Upper lobe of left lung (tissue), 6 donors: ENCODE measurements at regions not wholly inside any gene's neighbourhood (a gene's known extent, or its start where the extent isn't known, plus 50 kb on each side); places are given as distances from the start of the nearest gene placed in this dataset.

ENCODE experiments used
- ATAC-seq, 2 donors: fragments of 200-7000 bp; cut with Tn5 transposase; one replicate each; pipeline ENCODE4 v1.9.1; 2022; ENCODE audit warnings: mild to moderate bottlenecking in 2 of 2, moderate library complexity in 2 of 2; ENCODE audit not compliant: low FRiP score in 2 of 2
- DNase-seq, 2 donors: peaks; one replicate each; pipeline ENCODE4 v3.0.0-alpha.2; 2019 to 2020
- H3K27ac ChIP-seq, 4 donors: fragments of 200-600 bp; sonication (generic); one replicate each; pipeline ENCODE4 v1.5.1; 2016 to 2019
- H3K27me3 ChIP-seq, 4 donors: fragments of 200-600 bp; sonication (generic); one replicate each; pipeline ENCODE4 v1.5.1; 2017 to 2019
- H3K36me3 ChIP-seq, 4 donors: fragments of 200-600 bp; sonication (generic); one replicate each; pipeline ENCODE4 v1.5.1; 2016 to 2019
- H3K4me1 ChIP-seq, 4 donors: fragments of 200-600 bp; sonication (generic); one replicate each; pipeline ENCODE4 v1.5.1; 2018 to 2019
- H3K4me3 ChIP-seq, 4 donors: fragments of 200-600 bp; sonication (generic); one replicate each; pipeline ENCODE4 v1.5.1; 2017 to 2019; ENCODE audit warnings: mild to moderate bottlenecking in 2 of 4, moderate library complexity in 1 of 4
- H3K9me3 ChIP-seq, 4 donors: fragments of 200-600 bp; sonication (generic); one replicate each; pipeline ENCODE4 v1.5.1; 2018 to 2019
- CTCF ChIP-seq, 6 experiments: fragments of 450-650 bp in 4 of 6; fragments of 200-600 bp in 2 of 6; sonication (generic) in 2 of 6; IDR thresholded peaks; one replicate each; pipeline ENCODE4 v1.5.1; 2016 to 2019; ENCODE audit warnings: antibody characterized with exemption in 6 of 6
- EP300 ChIP-seq, 4 donors: sonication (generic); formaldehyde crosslinking; IDR thresholded peaks; one replicate each; pipeline ENCODE4 v1.5.1; 2017; ENCODE audit warnings: antibody characterized with exemption in 4 of 4, control low read depth in 2 of 4
- POLR2A ChIP-seq, 4 donors: fragments of 450-650 bp; IDR thresholded peaks; one replicate each; pipeline ENCODE4 v1.5.1; 2016 to 2017; ENCODE audit warnings: antibody characterized with exemption in 4 of 4, mild to moderate bottlenecking in 2 of 4
- POLR2AphosphoS5 ChIP-seq, 2 donors: sonication (generic); formaldehyde crosslinking; IDR thresholded peaks; one replicate each; pipeline ENCODE4 v1.5.1; 2017; ENCODE audit warnings: antibody characterized with exemption in 2 of 2
- WGBS, 2 donors: methylation state at CpG; one replicate each; pipeline ENCODE4 v1.1.5; 2017 to 2018; 5-methylcytosine and 5-hydroxymethylcytosine counted together
- donor health status: DM: no; HTN: no; CAD: no; lungs with moderate emphysema.
- donor health status: DM: no; HTN: yes; CAD: no; lungs with severe emphysema.

DNA sequence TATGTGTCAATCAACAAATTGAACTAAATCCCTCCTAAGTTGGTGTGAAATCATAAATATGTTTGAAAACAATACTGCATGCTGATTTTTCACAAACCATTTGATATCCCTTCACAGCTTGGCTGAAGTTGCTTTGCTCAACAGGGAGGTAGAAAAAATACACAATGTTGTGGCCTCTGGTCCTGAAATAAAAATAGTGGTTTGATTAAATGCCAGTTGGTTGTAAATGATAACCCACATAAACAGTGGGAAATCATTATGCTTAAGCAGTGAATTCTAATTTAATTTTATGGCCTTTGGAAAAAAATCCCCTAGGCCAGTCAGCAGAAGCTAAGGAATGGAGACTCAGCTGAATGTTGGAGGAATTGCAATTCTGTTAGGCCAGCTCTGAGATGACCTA is 359.4 kb upstream of the CWC22 start:
- H3K36me3 ChIP-seq, result no peaks in the 10 kb centered on the region
- no peak for TF ChIP-seq POLR2AphosphoS5 (IDR thresholded peaks at IDR 0.05)
- TF ChIP-seq POLR2A (IDR thresholded peaks at IDR 0.05), result no peak
- TF ChIP-seq CTCF (IDR thresholded peaks at IDR 0.05), result no peak
- TF ChIP-seq EP300 (IDR thresholded peaks at IDR 0.05), result no peak
- H3K4me1 ChIP-seq, result no peaks in the 10 kb centered on the region
- H3K4me3 ChIP-seq, result no peak overlapping the region
- ATAC-seq (no peak), DNase-seq (no peak)
- no peak overlapping the region for H3K27ac ChIP-seq
- H3K9me3 ChIP-seq, result no peaks in the 10 kb centered on the region
- H3K27me3 ChIP-seq, result no peaks in the 10 kb centered on the region

DNA sequence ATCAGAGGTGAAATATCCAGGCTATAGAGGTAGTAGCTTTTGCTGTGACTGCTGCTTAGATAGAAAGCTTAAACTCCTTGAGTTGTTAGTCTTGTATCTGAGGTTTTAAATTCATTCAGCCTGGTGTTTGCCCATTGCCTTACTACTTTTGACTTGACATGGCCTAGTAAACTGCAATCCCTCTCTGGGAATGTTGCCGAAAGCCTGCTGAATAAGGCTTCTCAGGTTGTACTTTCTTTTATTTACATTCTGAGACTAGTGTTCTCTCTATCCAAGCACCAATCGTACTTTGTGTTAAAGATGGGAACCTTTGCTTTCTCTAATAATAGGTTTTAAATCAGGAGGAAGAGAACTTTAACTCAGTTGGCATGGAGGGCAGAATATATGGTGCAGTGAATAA is 357.6 kb upstream of the CWC22 start:
- Histone ChIP-seq H3K27me3 (no peaks in the 10 kb centered on the region), H3K4me3 (no peak overlapping the region), H3K9me3 (no peaks in the 10 kb centered on the region), H3K27ac (no peak overlapping the region), H3K36me3 (no peaks in the 10 kb centered on the region), H3K4me1 (no peaks in the 10 kb centered on the region)
- no peak for DNase-seq
- ATAC-seq, result no peak
- 67% methylated on average over 2 of the region's 2 CpGs for WGBS, 2 donors
- TF ChIP-seq CTCF (IDR thresholded peaks at IDR 0.05) (no peak), POLR2A (IDR thresholded peaks at IDR 0.05) (no peak), POLR2AphosphoS5 (IDR thresholded peaks at IDR 0.05) (no peak), EP300 (IDR thresholded peaks at IDR 0.05) (no peak)

GRCh38 chr2:180360283-180360618 is 353.2 kb upstream of the CWC22 start:
- Histone ChIP-seq H3K4me1 (no peaks in the 10 kb centered on the region), H3K27me3 (no peaks in the 10 kb centered on the region), H3K36me3 (no peaks in the 10 kb centered on the region), H3K4me3 (no peak overlapping the region), H3K27ac (no peak overlapping the region), H3K9me3 (no peaks in the 10 kb centered on the region)
- DNase-seq (no peak), ATAC-seq (no peak)
- TF ChIP-seq EP300 (IDR thresholded peaks at IDR 0.05) (no peak), POLR2A (IDR thresholded peaks at IDR 0.05) (no peak), CTCF (IDR thresholded peaks at IDR 0.05) (no peak)
- WGBS, 2 donors, result 62 to 75% methylated on average over 2 of the region's 2 CpGs

DNA sequence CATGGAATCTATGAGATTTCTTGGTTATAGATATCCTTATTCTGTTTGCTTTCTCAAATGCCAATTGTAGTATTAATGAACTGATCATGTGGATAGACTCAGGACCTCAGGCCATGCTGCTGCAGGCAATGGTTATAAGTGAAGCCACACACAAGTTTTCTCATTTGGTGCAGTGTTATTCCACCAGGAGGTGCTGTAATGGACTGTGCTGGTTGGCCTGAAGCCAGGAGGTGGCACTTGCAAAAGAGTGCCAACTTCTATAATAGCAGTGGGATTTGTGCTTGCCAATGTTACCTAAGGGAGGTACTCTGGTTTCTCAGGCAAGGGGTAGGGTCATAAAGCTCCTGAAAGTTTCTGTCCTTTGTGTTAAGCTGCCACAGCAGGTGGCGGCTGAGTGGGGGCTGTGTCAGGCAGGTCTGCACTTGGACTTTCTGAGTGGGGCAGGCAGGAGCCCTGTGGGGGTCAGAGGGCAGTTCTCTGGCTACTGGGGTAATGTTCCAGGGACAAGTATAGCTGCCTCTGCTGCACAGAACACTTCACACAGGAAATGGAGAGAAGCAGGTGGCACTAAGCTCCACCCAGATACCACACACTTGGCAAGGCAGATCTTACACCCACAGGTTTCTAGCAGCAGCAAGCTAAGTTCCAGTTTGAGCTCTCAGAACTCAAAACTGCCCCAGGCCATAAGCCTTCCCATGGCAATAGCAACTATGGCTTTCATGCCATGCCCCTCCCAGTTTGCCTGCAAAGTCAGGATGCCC is 352.6 kb upstream of the CWC22 start:
- Histone ChIP-seq H3K4me3 (no peak overlapping the region), H3K27me3 (no peaks in the 10 kb centered on the region), H3K9me3 (no peaks in the 10 kb centered on the region), H3K4me1 (no peaks in the 10 kb centered on the region), H3K36me3 (no peaks in the 10 kb centered on the region), H3K27ac (no peak overlapping the region)
- TF ChIP-seq POLR2AphosphoS5 (IDR thresholded peaks at IDR 0.05), result no peak
- no peak for TF ChIP-seq EP300 (IDR thresholded peaks at IDR 0.05)
- no peak for TF ChIP-seq POLR2A (IDR thresholded peaks at IDR 0.05)
- TF ChIP-seq CTCF (IDR thresholded peaks at IDR 0.05), result no peak
- DNase-seq (no peak), ATAC-seq (no peak)
- 67 to 89% methylated on average over 1 of the region's 1 CpG for WGBS, 2 donors

- DNase-seq (no peak), ATAC-seq (no peak)
- no peaks in the 10 kb centered on the region for H3K27me3 ChIP-seq
- no peaks in the 10 kb centered on the region for H3K9me3 ChIP-seq
- WGBS, 2 donors, result 83 to 87% methylated on average over 2 of the region's 2 CpGs
- TF ChIP-seq EP300 (IDR thresholded peaks at IDR 0.05) (no peak), CTCF (IDR thresholded peaks at IDR 0.05) (no peak), POLR2A (IDR thresholded peaks at IDR 0.05) (no peak), POLR2AphosphoS5 (IDR thresholded peaks at IDR 0.05) (no peak)
- no peak overlapping the region for H3K27ac ChIP-seq
- no peaks in the 10 kb centered on the region for H3K4me1 ChIP-seq
- H3K4me3 ChIP-seq, result no peak overlapping the region
- H3K36me3 ChIP-seq, result no peaks in the 10 kb centered on the region
These were observed 351.4 kb upstream of the CWC22 start for GRCh38 chr2:180358458-180358857.
